HG03135 (cell line): ENCODE measurements at regions not wholly inside any gene's neighbourhood (a gene's known extent, or its start where the extent isn't known, plus 50 kb on each side); places are given as distances from the start of the nearest gene placed in this dataset.
A peak's percentile ranks its signal among the peaks of the same experiment; 100 is the strongest.

ENCODE experiments used
- ATAC-seq: cut with Tn5 transposase; IDR thresholded peaks from one replicate; pipeline ENCODE4 v1.9.1; 2021; ENCODE audit warnings: mild to moderate bottlenecking, moderate library complexity; ENCODE audit not compliant: unreplicated experiment

DNA sequence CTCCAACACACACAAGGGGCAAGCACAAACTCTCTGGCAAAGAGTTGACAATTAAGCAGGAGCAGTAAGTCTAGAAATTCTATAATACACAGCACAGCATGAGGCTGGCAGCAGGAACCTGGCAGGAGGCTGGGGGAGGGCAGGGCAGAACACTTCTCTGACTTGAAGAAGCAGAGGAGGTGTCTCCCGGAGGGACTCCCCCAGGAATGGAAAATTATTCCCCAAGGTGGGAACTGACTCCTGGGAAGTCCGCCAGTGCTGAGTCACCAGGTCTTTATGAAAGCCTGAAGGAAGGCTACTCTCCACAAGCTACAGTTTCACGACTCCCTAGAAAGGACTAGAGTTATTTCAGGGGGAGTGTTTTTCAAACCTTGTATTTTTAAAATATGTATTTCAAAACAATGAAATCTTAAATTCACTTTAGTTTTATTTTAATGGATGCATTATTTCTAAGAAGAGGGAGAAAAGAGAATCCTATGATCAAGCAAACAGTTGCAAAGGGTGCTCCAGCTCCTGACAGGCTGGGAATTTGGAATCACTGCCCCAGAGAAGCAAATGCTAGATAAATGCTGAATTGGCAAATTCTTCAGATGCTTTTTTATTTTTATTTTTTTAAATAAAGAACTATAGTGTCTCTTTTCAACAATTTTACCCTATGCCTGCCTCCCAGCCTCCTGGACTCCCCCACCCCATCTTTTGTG is 192.8 kb downstream of the LY86 start:
- no peak for ATAC-seq

DNA sequence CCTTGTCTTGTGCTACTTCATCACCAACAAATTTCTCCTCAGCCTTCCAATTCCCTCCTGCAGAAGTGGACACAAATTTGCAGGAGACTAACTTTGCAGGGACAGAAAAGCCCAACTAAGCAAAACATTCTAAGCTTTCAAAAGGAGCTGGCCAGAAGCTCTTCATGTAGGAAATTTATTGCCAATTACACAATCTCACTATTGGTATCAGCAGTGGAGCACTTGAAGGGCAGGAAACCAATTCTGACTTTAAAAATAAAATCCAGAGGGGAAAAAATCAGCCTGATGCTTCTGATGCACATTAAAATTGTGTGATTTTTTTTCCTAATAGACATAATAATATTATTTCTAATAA is 193.3 kb downstream of the LY86 start:
- ATAC-seq: no peak

DNA sequence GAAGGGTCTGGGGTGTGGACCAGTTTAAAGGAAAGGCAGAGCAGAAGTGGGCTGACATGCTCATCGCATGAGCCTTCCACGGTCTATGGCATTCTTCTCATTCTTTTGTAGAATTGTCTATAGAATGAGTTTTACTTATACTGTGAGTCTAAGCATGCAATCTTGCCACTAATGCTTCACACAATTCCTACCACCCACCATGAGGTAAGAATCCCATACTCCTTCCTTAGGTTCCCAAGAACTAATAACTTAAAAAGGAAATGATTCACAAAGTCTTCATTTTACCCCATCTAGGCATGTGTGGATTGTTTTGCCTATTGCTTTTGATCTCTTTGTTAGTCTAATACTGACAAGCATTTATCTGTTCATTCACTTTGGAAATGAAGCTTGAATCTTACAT is 195.2 kb downstream of the LY86 start:
- no peak for ATAC-seq

DNA sequence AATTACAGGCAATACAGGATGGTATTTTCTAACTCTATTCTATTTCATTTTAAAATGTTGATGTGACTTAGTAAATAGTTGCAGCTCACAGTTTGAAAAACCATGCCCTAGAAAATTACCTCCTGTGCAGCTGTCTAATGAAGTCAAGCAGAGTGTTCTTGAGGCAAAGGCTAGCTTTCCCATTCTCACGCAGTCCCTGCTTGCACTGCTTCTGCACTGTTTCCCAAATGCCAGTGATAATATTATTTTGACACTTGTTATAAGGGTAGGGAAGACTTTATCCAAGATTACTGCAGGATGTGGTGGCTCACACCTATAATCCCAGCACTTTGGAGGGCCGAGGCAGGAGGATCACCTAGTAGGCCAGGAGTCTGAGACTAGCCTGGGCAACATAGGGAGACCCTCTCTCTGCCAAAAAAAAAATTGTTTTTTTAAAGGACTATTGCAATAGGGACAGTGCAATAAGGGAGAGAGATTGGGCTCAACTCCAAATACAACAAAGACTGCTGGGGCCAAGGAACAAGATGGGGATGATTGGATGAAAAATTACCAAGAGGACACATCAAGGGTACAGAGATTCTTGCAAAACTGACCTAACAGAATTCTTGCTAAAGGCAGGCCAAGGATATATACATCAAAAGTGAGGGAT is 196.1 kb downstream of the LY86 start:
- no peak for ATAC-seq

DNA sequence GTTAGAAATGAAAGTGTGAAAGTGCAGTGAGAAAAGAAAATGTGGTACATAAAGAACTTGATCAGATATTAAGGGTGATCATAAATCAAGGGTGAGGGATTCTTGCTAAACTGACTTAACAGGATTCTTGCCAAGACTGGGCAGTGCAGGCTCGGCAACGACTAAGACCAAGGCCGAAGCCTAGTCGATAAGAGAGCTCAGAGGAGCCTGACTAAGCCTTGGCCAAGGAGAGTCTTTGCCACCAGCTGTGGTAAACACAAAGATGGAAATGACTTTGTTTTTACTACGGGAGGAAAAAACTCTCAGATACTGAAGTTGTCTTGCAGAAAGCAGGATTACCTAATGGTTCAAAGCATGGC is 196.6 kb downstream of the LY86 start:
- no peak for ATAC-seq

DNA sequence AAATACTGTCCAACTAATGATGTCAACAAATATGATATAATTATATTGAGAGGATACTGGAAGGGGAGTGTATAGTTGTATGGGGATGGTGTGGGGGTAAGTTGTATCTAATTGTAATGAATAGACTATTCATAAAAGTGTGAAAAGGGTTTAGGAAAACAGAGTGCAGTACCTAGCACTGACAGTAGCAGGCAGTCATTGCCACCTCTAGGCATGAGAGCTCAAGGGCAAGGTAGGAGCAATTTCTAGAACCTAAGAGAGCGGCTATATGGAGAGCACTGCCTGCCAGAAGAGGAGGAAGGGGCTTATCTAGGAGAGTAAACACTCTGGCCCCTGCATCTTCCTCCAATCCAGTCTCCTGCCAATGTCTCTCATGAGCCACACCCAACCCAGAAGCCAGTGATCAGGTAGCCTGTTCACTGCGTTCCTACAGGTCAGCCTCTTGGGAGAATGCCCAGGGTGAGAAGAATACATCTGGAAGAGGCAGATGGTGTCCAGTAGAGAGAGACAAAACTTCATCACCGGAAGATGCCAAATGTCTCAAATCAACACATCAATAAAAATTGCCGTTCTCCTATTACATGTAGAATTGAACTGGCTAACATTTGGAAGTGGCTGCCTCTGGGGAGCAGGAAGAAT is 200.0 kb downstream of the LY86 start:
- no peak for ATAC-seq

DNA sequence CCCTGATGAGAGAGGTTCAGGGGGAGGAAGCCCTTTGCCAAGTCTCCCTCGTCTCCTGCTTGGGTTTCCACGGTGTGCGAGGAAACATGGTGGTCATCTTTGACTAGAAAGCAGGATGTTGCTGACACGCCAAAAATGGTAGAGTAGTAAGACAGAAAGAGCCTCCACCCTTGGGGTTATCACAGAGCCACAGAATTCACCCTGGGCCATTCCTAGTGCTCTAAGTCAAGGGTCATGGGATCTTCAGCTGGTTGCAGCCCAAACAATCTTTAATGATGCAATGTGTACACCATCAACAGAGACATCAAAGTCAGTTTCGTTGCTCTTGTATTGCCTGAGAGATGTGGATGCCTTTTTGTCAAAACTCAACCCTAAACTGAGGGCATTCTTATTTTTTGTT is 201.9 kb downstream of the LY86 start:
- ATAC-seq: no peak

DNA sequence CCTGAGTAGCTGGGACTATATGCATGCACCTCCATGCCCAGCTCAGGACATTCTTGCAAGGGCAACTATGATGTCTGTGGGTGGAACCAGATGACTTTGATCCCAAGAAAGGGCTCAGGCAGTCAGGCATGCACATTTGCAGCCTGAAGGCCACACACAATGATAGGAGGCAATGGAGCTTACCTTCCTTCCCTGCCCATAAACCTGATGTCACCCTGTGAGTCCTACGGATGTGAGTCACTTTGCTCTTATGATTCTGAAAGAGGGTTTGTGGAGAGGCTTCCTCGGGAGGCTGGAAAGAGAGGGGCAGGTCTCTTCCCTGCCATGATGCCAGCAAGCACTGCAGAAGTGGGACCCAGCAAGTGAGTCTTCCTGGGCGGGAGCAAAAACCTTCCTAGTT is 202.4 kb downstream of the LY86 start:
- no peak for ATAC-seq

DNA sequence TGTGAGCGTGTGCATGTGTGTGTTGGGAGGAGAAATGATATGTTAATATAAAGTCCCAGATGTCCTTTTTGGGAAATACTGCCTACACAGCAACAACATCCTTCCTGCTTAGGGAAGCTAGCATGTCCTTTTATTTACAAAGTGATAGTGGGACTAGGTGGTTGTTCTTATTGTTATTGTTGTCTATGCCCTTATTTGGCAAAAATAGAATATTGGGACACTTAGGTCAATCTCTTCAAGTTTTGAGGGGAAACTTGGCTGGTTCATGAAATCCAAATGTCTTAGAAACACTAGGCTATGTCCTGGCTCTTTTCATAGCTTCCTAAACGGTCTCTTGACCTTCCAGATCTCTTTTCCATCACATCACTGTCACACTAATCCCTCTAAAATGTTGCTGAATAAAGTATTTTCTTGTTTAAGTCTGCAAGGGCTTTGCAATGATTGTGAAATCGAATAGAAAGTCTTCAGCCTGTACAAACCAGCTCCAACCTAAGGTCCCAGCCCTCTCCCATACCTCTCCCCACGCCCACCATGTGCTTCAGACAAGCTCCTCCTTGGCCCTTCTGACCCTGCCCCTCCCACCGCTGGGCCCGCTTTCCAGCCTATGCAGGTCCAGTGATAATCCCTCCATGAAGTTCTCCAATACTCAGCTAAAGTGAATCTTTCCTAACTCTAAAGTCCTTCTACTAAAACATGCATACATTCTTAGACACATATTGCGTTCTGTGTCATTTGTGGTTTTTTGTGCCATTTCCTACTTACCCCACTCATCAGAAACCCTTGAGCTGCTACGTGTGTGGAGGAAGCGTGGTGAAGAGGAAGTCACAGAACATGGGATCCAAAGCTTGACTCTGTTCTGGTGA is 205.1 kb downstream of the LY86 start:
- ATAC-seq: no peak

DNA sequence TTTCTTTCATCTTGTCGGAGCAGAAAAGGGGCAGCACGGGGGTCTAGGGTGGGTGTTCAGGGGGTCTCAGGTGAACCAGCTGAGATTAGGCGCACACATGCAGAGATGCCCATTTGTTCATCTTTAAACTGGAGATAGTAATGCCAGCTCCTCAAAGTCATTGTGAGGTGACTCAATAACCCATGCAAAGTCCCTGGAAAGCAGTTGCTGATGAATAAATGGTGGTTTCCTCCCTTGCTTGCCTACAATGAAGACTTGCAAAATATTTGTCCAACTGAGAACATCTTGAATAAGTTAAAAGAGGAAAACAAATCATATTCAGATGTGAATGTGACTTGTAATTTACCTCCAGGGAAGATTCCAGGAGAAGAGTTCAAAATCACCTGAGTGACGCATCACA is 206.9 kb downstream of the LY86 start:
- no peak for ATAC-seq

DNA sequence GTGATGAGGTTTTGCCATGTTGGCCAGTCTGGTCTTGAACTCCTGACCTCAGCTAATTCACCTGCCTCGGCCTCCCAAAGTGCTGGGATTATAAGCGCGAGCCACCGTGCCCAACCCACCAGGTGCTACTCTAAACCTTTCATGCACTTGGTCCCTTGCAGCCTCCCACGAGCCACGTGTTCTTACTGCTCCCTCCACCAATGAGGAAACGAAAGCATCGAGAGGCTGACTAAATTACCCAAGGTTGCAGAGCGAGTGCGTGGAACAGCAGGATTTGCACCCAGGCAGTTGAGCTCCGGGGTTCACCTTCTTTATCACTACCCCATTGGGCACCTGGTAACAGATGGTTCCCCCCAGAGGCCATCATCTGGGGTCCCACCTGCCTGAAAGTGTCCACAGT is 208.3 kb downstream of the LY86 start:
- no peak for ATAC-seq

DNA sequence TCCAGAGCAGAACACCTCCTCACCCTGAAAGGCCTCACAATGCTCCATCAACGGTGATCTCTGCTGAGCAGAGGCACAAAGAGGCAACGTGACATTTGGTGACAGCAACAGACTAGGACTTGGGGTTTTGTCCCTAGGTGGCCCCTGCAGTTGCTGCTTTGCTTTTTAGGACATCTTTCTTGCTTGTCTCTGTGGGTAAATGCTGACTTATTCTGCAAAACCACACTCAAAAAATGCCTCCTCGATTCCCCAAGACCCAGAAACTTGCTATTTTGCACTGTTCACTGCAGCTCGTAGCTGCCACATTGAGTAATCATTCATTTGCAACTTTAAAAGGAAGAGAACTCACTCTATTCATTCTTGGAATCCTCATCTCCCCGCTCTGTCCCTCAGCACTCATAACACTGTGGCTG is 209.9 kb downstream of the LY86 start:
- ATAC-seq: no peak

DNA sequence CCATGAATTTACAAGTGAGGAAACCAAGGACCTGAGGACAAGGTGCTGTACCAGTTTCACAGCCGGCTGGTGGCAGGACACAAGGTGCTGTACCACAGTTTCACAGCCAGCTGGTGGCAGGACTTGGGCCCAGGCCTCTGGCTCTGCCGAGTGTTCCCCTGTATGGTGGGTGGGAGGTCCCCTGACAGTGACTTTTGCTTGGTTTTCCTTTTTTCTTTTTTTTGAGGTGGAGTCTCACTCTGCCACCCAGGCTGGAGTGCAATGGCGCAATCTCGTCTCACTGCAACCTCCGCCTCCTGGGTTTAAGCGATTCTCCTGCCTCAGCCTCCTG is 212.4 kb downstream of the LY86 start:
- no peak for ATAC-seq

DNA sequence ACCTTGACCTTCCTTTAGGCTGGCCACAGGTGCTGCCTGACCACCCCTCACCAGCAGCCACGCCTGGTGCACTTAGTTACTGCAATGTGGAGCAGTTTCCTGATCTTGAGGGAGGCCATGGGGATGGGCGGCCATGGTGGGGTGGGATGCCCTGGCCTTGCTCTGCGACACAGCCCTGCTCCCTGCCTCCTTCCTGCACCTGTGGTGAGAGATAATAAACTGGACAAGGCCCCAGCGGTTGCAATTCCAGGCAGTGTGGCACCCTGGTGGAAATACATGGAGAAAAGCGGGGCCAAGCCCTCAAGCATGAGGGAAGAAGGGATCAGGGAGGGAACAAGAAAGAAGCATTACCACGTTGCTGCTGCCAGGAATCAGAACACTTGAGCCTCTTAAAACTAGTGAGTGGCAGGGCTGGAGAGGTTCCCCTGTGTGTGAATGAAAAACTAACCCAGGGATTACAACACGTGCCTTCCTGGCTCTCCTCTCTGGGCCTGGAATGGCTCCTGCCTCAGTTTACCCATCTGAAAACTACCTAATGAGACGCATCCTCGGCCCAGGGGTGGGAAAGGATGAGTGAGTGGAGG is 213.2 kb downstream of the LY86 start:
- ATAC-seq: no peak

DNA sequence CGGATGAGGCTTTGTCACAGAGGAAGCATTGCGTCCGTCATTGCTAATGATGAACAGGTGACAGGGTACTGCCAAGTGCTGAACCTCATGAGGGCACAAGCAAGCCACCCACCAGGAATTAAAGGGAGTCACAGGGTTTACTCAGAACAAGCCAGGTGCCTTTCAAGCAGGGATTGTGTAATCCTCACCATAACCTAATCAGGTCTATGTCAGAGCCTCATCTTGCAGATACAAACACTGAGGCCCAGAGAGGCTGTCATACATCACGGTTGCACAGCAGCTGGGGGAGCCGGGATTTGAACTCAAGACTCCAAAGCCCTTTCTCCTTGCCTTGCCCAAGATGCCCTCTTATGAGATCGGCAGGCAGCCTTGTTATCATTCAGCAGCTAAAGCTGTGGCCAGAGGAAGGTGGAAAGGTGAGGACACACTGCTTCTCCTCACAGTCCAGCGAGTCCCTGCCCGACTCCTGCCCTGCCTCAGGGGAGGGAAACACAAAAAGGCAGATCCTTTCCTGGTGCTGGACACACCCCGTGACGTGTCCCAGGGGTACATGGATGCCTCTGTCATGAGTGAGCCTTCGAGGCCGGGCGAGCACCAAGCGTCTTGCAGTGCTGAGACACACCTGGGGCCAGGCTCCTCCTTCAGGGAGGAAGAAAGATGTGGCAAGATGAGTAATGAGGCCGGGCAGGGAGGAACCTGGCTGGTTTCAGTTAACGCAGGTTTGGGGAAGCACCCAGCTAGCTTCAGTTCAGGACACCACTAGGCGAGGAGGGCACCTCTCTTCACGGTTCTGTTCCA is 214.9 kb downstream of the LY86 start:
- ATAC-seq: peak; percentile 82

DNA sequence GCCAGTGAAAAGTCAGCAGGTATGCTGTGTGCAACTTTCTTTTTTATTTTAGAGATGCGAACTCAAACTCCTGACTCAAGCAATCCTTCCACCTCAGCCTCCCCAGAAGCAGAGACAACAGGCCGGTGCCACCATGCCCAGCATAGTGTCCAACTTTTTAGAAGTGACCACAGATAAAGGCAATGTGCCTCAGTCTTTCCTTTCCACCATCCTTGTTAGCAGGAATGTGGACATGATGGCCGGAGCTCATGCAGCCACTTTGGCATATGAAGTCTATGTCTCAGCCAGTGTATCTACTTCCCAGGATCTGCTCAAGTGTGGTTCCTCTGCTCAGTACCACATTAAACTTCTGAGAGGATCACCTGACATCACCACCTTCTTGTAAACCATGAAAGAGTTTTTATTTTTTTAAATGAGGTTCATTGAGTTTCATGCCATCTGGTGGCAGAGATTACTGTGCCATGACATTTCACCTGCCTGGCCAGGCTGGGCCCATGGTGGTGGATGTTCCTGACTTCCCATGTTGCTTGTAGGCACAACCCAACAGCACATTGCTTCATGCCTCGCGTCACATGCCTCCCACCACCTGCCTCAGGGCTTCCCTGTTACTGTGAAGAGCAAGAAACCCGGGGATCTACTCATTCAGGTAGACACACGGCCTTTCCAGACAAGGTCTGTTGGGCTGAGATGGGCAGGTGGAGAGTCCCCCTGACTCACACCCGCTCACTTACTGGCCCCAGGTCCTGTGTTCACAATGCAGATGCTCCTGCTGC is 216.5 kb downstream of the LY86 start:
- no peak for ATAC-seq

DNA sequence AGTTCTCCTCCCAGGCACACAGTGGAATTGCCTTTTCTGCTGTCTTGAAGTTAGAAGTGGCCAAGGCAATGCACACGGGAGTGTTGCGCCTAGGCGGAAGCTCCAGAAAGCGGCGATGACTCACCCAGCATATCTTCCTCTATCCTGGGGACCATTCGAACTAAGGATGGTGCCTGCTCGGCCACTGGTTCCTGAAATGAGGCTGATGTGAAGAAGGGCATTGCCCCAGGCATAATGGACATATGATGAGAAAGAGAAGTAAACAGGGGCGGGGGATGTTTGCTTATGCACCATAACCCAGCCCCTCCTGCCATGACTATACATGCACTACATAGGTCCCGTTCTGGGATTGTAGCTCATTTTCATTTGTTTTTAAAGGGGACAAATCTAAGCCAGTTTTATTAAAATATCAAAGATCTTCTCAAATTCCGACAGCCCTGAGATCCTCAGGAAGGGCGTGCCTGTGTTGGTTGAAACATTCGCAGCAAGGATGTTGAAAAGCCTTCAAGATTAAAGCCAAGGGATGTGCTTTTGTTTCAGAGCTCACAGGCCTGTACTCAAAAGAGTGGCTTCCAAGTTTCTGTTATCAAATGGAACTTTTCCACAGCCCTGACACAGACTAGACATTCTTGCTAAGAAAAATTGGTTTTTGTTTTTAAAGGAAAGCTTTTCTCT is 218.5 kb downstream of the LY86 start:
- ATAC-seq: no peak

DNA sequence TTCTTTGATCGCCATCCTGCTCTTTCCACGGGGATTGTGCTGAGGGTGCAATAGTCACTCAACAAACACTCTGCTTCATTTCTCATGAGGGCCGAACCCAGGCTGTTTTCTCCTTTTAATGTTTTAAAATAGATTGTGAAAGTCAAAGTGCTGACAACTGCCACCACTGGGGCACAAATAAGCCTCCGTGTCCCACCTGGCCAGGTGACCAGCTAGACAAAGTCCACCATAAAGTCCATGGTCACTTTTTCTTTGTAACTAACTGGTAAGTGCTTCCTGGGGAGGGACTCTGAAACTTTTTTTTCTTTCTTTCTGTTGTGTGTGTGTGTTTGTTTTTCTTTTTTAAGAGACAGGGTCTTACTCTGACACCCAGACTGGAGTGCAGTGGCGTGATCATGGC is 219.8 kb downstream of the LY86 start:
- no peak for ATAC-seq

DNA sequence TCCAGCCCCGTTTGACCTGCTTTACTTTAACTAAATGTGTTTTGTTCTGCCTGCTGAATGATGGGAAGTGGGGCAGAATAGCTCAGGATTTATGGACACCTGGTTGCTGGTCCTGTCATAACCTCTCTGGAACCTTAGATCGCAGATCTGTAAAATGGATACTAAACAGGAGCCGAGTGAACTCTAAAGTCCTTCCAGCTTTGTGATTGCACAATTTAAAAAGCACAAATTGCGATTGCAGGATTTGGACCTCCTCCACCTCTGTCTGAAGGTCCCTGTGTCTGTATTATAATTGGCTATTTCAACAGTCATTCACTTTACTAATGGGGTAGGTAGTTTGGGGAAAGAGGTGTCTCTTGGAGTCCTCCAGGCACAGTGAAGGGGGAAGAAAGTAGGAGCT is 220.4 kb downstream of the LY86 start:
- ATAC-seq: no peak
